ENCODE measurements at regions not wholly inside any gene's neighbourhood (a gene's known extent, or its start where the extent isn't known, plus 50 kb on each side); places are given as distances from the start of the nearest gene placed in this dataset.

DNA sequence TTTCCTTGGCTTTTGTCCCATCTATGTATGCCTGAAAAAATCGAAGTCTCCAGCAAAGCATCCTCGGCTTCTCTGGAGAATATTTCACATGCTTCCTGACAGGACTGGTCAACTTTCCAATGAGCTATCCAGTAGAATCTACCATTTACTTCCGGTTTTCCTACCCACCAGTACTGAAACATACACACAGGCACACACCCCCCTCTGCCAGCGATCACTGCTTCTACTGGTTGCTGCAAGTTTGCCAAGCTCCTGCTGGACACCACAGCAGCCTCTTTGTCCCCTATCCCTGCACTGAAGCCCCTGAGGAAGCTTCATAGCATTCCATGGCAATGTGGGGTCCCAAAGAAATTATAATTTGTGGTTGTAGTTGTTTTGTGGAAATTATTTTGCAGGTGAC is 536.8 kb downstream of the MATN1 start:
- ChIA-PET POLR2A (no interaction called here), RAD21 (ENCODE audit: low non-redundant PET in 1 of 2, low total read pairs in 2 of 2, uncharacterized antibody in 2 of 2, unreplicated experiment in 2 of 2) (no interaction called here), CTCF (no interaction called here)
- ATAC-seq (no peak), DNase-seq (ENCODE audit: low read depth, low spot score) (no peak)
- TF ChIP-seq, protein P1, sequence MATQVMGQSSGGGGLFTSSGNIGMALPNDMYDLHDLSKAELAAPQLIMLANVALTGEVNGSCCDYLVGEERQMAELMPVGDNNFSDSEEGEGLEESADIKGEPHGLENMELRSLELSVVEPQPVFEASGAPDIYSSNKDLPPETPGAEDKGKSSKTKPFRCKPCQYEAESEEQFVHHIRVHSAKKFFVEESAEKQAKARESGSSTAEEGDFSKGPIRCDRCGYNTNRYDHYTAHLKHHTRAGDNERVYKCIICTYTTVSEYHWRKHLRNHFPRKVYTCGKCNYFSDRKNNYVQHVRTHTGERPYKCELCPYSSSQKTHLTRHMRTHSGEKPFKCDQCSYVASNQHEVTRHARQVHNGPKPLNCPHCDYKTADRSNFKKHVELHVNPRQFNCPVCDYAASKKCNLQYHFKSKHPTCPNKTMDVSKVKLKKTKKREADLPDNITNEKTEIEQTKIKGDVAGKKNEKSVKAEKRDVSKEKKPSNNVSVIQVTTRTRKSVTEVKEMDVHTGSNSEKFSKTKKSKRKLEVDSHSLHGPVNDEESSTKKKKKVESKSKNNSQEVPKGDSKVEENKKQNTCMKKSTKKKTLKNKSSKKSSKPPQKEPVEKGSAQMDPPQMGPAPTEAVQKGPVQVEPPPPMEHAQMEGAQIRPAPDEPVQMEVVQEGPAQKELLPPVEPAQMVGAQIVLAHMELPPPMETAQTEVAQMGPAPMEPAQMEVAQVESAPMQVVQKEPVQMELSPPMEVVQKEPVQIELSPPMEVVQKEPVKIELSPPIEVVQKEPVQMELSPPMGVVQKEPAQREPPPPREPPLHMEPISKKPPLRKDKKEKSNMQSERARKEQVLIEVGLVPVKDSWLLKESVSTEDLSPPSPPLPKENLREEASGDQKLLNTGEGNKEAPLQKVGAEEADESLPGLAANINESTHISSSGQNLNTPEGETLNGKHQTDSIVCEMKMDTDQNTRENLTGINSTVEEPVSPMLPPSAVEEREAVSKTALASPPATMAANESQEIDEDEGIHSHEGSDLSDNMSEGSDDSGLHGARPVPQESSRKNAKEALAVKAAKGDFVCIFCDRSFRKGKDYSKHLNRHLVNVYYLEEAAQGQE (IDR thresholded peaks at IDR 0.05; ENCODE audit: low read depth), result no peak
- TF ChIP-seq SRF (IDR thresholded peaks at IDR 0.05; ENCODE audit: low read depth), result no peak
- TF ChIP-seq, protein P2, sequence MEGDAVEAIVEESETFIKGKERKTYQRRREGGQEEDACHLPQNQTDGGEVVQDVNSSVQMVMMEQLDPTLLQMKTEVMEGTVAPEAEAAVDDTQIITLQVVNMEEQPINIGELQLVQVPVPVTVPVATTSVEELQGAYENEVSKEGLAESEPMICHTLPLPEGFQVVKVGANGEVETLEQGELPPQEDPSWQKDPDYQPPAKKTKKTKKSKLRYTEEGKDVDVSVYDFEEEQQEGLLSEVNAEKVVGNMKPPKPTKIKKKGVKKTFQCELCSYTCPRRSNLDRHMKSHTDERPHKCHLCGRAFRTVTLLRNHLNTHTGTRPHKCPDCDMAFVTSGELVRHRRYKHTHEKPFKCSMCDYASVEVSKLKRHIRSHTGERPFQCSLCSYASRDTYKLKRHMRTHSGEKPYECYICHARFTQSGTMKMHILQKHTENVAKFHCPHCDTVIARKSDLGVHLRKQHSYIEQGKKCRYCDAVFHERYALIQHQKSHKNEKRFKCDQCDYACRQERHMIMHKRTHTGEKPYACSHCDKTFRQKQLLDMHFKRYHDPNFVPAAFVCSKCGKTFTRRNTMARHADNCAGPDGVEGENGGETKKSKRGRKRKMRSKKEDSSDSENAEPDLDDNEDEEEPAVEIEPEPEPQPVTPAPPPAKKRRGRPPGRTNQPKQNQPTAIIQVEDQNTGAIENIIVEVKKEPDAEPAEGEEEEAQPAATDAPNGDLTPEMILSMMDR (IDR thresholded peaks at IDR 0.05 in 2 of 3, conservative IDR thresholded peaks at IDR 0.05 in 1 of 3; ENCODE audit: borderline replicate concordance in 1 of 3, insufficient read depth in 1 of 3, low read depth in 2 of 3, low read length in 2 of 3), result no peak
- TF ChIP-seq EGR1 (IDR thresholded peaks at IDR 0.05; ENCODE audit: low read depth), result no peak
- no peak for TF ChIP-seq ELF1 (IDR thresholded peaks at IDR 0.05; ENCODE audit: borderline replicate concordance, low read depth)
- no peak for TF ChIP-seq SIN3A (IDR thresholded peaks at IDR 0.05; ENCODE audit: low read depth)
- no peak for TF ChIP-seq POLR2AphosphoS5 (IDR thresholded peaks at IDR 0.05; ENCODE audit: low read depth, low read length)
- TF ChIP-seq CBX3 (IDR thresholded peaks at IDR 0.05; ENCODE audit: low read depth), result no peak
- TF ChIP-seq, protein P3, sequence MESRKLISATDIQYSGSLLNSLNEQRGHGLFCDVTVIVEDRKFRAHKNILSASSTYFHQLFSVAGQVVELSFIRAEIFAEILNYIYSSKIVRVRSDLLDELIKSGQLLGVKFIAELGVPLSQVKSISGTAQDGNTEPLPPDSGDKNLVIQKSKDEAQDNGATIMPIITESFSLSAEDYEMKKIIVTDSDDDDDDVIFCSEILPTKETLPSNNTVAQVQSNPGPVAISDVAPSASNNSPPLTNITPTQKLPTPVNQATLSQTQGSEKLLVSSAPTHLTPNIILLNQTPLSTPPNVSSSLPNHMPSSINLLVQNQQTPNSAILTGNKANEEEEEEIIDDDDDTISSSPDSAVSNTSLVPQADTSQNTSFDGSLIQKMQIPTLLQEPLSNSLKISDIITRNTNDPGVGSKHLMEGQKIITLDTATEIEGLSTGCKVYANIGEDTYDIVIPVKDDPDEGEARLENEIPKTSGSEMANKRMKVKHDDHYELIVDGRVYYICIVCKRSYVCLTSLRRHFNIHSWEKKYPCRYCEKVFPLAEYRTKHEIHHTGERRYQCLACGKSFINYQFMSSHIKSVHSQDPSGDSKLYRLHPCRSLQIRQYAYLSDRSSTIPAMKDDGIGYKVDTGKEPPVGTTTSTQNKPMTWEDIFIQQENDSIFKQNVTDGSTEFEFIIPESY (IDR thresholded peaks at IDR 0.05; ENCODE audit: extremely low read depth, insufficient replicate concordance, low read length), result no peak
- TF ChIP-seq JUND (IDR thresholded peaks at IDR 0.05), result no peak
- H3K9me2 ChIP-seq (ENCODE audit: insufficient read depth), result no peaks in the 10 kb centered on the region
- H3K27me3 ChIP-seq (ENCODE audit: insufficient read depth, low read length), result peaks cover 38% of the 10 kb centered on the region; the same call in 1 of the 2 replicates
- H3K4me3 ChIP-seq (replicated peaks in 1 of 2; ENCODE audit: low read depth in 1 of 2, low read length in 2 of 2), result no peak overlapping the region
- BruUV-seq (replicated peaks), result no TSS peak
- H3K27ac ChIP-seq (ENCODE audit: low read depth, low read length), result no peak overlapping the region
- no peaks in the 10 kb centered on the region for H3K36me3 ChIP-seq (ENCODE audit: control insufficient read depth in 1 of 2, insufficient read depth in 2 of 2, low read length in 2 of 2)
- no peak overlapping the region for H3K4me2 ChIP-seq (ENCODE audit: low read length)
- no peaks in the 10 kb centered on the region for H3K79me2 ChIP-seq (ENCODE audit: insufficient read depth, low read length)
- peaks cover 5 to 10% of the 10 kb centered on the region in 2 experiments; a peak in 3 of 4 replicates for H3K4me1 ChIP-seq (ENCODE audit: control insufficient read depth in 1 of 2, insufficient read depth in 2 of 2, low read length in 2 of 2)
- H2AFZ ChIP-seq (ENCODE audit: low read depth, low read length, poor library complexity, severe bottlenecking), result no peak overlapping the region
- intact Hi-C loops (cut with micrococcal nuclease), result no loop called here
- no peaks in the 10 kb centered on the region for H3K9me3 ChIP-seq (ENCODE audit: control insufficient read depth in 1 of 2, insufficient read depth in 1 of 2, low read depth in 1 of 2, low read length in 2 of 2)
- no peaks in the 10 kb centered on the region for H4K20me1 ChIP-seq (ENCODE audit: insufficient read depth)
- H3K9ac ChIP-seq (ENCODE audit: low read length), result no peak overlapping the region

All from HCT116 (cell line).